Hepatic stellate cell (primary cell): ENCODE measurements at regions not wholly inside any gene's neighbourhood (a gene's known extent, or its start where the extent isn't known, plus 50 kb on each side); places are given as distances from the start of the nearest gene placed in this dataset.

Source experiments
- DNase-seq: peaks from one replicate; pipeline ENCODE4 v3.0.0; 2011; ENCODE audit warnings: low spot score

DNA sequence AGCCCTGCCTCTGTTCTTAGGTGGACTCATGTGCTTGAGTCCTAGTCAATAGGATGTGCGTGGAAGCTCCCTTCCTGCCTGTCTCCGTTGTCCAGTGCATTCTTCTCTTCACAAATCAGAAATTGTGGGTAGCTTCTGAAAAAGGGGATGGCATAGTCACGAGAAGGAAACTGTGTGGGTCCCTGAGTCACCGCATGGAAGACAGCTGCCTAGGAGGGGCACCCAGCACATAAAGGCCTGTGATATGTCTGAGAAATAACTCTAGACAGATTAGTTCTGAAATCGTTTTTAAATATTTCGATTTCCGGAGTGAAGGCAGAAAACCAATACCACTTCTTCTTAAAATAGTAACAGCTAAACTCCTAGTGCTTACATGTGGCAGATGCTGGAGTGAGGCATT is 974.4 kb downstream of the BCL11B start:
- DNase-seq, result no peak

DNA sequence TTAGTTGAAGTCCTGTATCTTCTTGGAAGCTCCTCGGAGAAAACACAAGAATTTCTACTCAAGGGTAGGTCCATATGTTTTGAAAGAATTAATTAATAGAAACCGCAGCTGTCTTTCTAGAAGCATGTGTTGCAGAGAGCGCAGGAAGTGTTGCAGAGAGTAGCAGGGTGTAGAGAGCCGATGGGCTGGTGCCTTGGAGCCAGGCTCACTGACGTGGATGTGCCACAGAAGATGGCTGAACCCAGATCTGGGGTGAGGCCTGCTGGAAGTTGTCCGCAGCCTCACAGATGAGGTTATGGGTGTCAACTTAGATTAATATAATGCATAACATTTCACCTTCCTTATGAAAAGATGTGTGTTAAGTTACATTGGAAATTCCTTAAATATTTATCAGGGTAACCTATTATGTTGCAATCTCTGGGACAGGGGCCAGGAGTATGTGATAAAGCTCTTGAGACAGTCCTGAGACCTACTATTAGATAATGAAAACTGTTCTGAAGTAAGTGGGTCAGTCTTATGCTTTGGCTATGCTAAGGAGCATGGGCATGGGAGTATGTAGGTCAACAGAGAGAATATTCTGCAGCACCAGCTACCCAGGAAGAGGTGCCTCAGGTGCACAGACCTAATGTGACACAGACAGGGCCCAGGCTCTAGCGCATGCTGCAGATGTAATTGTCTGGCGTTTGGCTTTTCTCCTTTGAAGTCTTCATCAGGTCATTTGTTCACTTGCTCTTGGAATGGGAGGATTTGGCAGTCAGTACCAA is 973.3 kb downstream of the BCL11B start:
- DNase-seq, result no peak

DNA sequence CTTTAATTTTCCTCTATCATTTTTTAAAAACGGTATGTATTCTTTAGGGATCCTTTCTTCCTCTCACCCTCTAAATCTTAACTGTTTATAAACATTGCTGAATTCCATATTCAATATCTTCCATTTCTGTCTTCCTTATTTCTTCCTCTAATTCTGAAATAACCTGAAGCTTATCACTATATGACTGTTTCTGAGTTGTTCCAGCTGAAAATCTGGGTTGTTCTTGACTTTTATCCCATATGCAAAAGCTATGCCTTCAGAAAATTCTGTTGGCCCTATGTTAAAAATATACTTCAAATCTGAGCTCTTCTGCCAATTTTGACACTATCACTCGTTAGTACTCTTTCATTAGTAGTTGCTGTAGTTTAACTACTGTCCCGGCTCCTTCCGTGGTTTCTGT is 970.3 kb downstream of the BCL11B start:
- no peak for DNase-seq

DNA sequence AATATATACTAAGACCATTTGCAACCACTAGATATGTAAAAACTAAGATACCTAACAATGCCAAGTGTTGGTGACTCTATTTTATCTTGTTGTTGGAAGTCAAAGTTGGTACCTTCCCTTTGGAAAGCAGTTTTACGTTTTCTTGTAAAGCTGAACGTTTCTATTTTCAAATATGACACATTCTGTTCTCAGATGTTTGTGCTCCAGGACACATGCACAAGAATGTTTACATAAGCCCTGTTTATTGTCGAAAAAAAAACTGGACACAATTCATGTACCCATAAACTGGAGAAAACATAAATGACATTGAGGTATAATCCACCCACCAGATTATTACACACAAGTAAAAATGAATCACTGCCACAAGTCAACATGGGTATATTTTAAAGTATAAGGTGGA is 967.4 kb downstream of the BCL11B start:
- no peak for DNase-seq

DNA sequence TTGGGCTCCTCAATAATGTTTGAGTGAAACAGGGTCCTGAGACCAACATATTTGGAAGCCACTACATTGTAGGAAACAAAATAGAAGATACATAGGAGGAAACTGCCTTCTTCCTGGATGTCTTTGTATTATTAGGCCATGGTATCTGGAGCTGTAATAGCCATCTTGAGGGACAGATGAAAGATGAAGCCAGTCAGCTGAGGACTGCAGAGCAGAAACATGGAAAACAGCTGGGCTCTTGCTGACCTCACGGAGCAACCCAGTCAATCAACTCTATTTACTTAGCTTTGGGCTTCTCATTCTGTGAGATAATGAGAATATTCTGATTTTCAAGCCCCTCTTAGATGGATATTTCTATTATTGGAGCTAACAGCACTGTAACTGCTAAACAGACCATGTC is 962.4 kb downstream of the BCL11B start:
- DNase-seq, result no peak

DNA sequence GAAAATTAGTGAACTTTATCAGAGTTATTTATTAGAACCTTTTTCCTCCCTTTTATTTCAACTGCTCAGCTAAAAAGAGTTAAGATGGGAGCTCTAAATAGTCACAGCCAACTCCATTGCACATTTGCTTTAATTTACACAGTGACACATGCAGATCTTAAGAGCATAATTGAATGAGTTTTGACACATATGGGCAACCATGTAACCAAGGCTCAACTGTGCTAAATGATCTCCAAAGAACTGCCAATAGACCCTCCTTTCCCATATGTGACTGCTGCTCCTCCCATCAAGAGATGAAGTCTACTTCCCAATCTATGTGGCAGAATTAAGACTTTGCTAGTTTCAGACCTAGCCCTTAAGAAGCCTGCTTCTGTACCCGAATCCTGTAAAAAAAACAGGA is 960.0 kb downstream of the BCL11B start:
- no peak for DNase-seq

DNA sequence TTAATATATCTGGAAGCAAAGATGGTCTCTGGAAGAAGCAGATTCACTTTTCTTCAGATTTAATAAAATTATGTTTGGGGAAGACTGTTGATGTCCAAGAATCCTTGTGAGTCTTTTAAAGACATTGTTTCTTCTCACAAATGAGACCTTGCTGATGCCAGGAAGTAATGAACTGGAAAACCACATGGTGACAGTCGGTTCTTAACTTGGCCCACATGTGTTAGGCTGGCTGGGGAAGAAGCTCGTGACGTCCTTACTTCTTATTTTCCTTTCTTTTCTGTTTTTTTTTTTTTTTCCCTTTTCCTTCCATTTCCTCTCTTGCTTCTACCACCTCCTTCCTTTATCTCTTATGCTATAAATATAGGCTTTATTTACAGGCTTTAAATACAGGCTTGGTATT is 950.2 kb downstream of the BCL11B start:
- DNase-seq, result no peak

DNA sequence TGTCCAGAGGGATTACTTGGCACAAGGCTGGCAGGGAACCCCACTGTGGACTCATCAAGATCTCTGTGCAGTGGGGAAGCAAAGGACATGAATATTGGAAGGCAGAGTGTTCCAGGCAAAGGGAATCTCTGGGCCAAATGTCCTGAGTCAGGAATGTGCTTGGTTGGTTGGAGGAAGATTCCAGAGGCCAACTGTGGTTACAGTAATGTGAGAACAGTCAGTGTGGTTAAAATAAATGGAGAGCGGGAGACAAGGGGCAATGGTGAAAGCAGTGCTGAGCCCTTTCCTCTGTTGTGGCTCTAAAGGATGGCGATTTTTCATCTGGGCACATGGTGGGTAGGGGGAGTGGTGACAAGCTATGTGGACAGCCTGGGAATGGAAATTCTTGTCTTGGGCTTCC is 948.2 kb downstream of the BCL11B start:
- no peak for DNase-seq

DNA sequence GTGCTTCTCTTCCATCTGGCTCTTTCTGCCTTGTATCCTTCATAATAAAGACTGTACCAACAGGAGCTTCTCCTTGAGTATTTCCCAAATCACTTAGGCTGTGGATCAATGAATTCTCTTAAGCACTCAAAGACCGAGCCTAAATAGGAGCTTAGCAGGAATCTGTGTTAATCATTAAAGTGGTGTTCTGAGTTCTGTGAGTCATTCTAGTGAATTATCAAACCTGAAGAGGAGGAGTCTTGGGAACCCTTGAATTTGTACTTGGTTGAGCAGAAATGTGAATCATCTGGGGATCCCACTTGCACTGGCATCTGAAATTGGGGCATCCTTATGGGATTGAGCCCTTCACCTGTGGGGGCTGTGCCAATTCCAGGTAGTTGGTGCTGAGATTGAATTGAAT is 946.2 kb downstream of the BCL11B start:
- no peak for DNase-seq

DNA sequence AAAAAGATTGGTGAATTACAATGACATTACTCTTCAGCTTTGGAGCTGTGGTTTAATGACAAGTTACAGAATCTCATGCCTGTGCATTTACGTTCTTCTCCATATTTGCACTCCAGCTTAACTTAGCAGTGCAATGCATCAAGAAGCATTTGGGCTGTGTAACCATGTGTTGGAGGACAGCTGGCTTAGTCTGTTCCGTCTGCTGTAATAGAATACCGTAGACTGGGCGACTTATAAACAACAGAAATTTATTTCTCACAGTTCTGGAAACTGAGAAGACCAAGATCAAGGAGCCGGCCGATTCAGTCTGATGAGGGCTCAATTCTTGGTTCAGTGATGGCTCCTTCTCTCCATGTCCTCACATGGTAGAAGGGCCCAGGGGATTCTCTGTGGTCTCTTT is 943.5 kb downstream of the BCL11B start:
- DNase-seq, result no peak

DNA sequence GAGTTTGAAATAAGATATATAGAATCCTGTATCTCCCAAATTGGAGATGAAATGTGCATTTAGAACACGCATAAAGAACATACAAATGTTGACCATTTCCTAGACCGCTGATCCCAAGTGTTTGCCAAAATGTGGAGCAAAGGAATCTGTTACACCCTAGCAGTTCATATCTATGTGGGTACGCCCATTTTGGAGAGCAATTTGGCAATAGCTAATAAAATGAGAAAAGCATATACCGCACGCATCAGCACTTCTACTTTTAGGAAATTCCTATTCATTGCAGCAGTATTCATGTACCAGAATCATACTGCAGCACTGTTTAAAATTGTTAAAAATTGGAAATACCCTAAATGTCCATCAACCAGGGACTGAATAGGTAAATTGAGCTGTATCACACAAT is 937.8 kb downstream of the BCL11B start:
- DNase-seq, result no peak

DNA sequence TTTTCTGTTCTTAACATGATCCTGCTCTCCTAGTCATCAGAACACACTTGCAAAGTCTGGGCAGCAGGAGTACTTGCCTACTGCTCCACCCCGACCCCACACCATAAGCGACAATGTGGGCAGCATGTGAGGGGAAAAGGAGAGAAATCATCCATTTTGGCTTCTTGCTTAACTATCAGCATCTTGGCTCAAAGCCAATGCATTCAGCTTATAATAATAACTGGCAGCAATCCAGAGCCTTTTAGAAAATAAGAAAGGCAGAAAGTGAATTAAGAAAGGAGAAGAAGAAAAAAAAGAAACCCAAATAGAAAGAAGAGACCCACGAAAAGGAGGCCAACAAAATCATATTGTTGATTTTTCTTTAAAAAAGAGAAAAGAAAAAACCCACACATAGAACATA is 930.8 kb downstream of the BCL11B start:
- DNase-seq, result no peak

DNA sequence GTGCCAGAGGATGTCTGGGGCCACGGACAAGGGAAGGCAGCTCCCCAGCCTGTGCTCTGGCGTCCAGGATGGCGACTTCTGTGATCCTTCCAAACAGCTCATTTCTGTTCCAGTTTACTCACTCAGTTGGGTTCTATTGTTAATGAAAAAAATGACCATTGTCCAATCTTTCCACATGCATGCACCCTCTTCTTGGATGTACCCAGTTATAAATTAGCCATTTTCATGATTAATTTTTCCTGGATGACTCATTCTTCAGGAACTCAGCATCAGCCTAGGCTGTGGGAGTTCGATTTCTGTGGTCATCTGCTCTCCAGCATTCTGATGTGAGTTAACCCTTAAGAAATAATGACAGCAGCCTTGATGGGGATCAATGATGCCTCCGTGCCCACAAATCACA is 926.8 kb downstream of the BCL11B start:
- no peak for DNase-seq

DNA sequence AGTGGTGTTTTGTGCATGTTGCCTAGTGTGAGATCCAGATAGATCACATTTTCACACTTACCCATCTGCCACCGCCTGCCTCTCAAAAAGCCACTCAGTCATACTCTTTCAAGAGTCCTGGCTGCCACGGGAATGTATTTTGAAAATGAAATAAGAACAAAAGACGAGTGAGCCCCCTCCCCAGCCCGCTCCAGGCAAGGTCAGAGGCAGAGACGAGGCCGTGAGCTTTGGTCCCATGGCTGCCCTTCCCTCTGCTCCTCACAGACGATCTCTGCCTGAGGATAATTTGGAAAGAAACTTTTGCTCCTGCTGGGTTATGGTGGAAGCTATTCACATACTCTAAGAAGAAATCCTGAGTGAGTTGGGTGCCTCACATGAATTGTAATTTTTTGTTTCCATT is 924.3 kb downstream of the BCL11B start:
- DNase-seq, result no peak

DNA sequence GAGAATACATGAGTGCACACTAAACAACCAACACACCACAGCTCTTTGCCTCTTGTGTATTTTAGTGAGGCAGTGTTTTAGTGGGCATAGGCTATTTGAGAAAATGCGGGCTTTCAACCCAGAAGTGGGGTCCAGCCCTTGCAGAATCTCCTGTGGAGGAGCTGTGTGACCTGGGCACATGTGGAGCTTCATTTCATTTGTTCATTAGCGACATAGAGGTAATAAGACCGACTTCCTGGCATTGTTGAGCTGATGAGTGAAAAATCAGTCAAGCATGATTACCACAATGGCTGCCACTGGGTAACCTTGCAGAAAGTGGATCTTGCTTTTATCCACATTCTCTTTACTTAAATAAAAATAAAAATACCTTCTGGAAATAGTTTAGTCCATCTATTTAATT is 923.5 kb downstream of the BCL11B start:
- DNase-seq, result no peak

DNA sequence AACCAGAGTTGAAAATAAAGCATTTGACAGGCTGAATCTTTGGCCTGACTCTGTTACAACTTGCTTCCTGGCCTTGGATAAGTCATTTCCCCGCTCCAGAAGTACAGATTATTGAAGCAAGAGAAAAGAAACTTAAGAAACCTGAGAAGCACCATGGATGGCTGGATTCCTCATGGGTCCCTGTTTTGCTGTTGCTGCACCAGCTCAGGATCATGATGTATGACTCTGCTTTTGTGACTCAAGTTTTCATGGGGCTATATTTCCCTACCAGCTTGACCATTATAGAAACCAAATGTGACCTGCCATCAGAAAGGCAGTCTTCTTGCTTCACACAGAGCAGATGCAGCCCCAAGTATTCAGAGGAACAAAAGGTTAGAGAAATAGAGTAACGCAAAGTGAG is 921.8 kb downstream of the BCL11B start:
- no peak for DNase-seq

DNA sequence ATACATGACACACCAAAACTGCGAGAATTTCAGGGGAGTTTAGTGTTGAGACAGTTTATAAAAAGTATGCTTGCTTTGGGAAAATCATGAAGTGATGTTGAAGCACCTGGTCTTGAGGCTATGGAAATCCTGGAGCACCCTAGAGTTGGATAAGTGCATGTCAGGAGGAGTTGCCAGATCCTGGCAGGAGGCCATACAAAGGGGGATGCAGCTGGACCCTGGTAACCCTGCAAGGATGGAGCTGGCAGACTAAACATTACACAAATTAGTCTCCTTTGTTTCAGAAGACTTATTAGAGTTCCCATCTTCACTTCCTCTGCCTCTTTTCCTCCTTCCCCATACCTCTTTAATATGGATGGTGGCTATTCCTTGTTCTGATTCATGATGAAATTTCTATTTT is 907.0 kb downstream of the BCL11B start:
- no peak for DNase-seq

DNA sequence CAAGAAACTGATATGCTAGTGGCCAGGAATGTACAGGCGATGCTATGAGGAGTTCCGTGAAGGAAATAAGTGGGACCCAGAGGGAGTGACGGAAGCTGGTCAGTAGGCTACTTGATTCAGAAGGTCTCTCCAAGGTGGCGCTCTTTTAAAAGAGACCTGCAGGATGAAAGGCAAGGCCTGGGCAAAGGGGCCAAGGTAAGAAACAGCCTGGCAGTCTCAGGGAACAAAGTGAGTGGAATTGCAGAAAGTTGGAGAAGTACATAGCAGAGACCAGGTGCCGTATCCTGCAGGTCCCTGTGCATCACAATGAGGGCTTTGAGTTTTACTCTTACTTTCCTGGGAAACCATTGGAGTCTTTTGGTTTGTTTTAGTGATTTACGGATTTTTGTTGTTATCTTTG is 905.6 kb downstream of the BCL11B start:
- DNase-seq, result no peak

DNA sequence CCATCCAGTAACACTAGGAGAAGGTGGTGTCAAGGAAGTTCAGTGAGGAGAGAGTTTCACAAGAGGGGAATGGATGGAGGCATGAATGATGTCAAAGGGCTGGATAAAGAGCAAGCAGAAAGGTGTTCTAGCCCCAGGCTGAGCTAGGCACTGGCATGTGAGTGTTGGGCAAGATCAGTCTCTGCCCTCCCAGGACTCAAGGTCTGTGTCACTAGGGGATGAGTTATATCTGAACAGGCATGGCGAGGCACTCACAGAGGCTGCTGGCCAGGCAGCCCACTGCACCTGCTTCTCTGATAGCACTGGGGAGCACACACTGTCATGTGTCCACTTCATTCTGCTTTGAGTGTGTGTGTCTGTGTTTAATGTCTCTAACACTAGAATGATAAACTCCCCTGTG is 903.8 kb downstream of the BCL11B start:
- DNase-seq, result no peak

DNA sequence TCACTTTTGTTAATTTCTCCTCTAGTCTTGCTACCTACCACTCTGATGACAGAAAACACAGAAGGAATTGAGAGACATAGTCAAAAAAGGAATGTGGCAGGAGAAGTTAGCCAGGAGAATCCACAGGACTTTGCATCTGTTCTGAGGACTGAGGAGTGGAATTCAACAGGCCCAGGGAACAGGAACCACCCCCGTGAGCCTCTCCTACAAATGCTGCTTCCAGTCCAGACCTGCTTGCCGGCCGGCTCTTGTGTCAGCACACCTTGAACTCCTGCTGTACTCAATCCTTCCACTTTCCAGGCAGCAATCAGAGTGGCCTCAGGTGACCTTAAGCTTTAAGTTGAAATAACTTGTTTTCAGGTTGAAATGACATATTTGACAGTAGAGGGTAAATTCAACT is 903.1 kb downstream of the BCL11B start:
- DNase-seq, result no peak

DNA sequence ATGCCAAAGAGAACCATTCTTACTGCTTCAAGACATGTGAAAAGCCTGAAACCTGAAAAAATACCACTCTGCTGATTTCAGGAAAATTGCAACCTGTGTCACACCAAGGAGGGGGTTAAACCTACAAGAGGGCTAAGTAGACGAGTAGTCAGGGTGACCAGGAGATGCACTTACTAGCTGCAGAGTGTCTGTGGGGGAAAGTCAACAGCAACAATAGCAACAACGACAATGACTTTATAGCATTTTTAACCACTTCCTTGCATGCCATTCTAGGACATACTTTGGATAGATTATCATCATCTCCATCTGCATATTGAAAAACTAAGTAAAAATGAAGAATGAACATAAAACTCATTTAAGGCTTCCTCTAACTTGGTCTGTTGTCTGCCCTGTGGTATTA is 902.7 kb downstream of the BCL11B start:
- DNase-seq, result no peak

DNA sequence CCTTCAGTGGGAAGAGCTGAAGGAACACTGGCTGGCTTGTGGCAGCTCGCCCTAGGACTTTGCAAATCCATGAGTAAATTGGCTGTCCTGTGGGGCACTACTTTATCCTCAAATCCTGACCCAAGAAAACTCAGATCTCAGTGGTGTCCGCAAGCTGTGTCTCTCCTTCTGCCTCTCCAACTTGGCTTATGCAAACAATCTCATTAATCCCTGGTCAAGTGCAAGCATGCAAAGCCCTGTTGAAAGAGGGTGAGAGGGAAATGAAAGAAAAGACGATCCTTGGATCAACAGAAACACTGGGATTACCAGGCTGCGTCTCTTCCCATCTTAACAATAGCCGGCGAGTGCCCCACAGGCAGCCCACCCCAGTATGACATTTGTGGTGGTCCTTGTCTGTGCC is 901.6 kb downstream of the BCL11B start:
- DNase-seq, result no peak

DNA sequence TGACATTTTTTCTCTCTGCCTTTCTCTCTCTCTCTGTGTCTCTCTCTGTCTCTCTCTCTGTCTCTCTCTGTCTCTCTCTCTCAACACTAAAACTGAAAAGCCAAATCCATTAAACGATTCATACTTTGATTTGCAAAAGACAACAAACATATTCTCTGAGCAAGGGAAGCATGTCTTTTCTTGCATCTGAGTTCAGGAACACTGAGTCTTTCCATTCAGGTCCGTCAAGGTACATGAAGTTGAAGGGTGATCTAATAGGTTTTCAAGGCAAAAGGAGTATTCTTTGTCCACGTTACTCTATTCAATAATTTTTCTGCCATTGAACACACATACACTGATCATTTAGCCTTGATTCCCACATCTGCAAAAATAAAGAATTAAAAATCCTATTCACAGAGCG is 900.9 kb downstream of the BCL11B start:
- DNase-seq, result no peak

DNA sequence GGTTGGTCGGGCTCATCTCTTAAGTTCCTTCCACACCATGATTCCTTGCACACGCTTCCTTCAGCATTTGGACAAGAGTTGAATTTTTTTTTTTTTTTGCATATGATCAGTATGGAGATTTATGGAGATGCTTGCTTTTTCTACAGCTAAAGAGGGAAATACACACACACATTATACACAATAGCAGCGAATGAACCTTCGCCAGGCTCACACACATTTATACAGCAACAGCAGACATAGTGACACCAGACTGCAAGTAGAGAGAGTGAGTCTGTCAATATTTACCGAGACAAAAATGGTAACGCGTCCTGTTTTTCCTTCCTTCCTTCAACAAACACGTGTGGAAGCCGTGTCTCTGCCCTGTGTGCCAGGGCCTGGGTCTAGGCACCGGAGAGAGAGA is 897.9 kb downstream of the BCL11B start:
- no peak for DNase-seq

DNA sequence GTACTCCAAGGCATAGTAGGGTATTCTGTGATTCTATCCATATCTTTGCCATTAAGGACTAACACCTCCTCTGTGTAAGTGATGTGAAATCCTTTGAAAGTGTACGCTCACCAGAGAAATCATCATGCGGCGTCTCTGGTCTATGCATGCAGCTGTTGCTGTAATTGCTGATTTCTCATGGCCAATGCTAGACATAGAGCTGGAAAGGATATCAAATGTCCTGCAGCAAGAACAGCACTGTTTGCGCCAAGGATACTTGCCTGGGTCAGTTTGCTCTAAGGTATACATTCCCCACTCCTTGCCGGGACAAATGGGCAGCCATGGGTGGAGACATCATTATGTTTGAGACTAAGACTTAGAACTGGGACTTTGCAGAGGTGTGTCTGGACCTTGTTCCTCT is 896.4 kb downstream of the BCL11B start:
- DNase-seq, result no peak
